HG02840 (cell line): ENCODE measurements at regions not wholly inside any gene's neighbourhood (a gene's known extent, or its start where the extent isn't known, plus 50 kb on each side); places are given as distances from the start of the nearest gene placed in this dataset.
"Not testable (repeated sequence)": the region's sequence is repeated elsewhere in the genome, so short reads cannot be mapped to it uniquely, and the experiment has no call there.

Source experiments
- ATAC-seq: cut with Tn5 transposase; IDR thresholded peaks from one replicate; pipeline ENCODE4 v1.9.1; 2021; ENCODE audit warnings: mild to moderate bottlenecking, moderate library complexity, moderate number of reproducible peaks; ENCODE audit not compliant: unreplicated experiment, low FRiP score

DNA sequence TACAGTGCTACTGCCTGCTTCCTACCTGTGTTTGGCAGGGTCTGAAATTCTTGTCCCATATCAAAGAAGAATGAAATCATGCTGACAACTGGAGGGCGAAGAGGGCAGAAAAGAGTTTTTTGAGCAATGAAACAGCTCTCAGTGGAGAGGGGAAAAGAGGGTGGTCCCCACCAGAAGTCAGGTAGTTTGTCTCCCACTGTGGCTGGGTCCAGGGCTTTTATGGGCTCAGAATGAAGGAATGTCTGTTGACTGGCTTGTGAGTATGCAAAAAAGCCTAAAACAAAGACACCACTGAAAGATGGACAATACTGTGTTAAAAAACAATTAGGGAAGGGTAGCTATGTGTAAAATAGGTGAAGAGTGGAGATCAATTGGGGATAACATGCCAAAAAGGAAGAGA is 115.0 kb downstream of the ADAM29 start:
- ATAC-seq = no peak

GRCh38 chr4:175034007-175034406 is 115.8 kb downstream of the ADAM29 start:
- ATAC-seq = no peak

DNA sequence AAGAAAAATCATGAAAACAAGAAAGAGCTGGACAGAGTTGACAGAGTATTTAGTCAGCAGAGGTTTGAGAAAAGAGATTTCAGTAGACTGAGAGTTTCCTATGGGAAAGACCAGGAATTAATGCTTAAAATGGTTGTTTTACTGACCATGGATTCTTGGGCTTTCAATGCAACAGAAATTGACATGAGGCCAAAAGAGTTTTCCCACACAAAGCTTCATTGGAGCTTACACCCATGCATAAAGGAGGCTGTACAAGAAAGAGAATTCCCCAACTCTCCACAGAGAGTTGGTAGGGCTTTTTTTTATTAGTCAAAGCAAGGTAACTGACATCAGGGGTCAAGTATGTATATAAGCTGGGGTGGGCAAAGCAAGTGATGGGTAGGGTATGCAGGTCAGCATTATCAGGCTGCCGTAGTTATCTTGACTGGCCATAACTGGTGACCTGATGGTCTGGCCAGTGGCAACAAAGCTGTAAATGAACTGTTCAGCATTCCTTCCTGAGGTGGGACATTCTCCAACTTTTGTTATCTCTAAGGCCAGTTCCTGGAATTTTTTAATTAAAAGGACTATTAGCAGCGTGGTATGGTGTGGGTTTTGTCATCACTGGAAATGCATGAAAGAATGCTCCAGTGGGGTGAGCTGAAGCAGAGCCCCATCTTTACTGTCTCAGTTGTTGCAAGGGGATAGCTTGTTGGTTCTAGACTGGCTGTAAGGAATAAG is 117.0 kb downstream of the ADAM29 start:
- ATAC-seq = no peak

DNA sequence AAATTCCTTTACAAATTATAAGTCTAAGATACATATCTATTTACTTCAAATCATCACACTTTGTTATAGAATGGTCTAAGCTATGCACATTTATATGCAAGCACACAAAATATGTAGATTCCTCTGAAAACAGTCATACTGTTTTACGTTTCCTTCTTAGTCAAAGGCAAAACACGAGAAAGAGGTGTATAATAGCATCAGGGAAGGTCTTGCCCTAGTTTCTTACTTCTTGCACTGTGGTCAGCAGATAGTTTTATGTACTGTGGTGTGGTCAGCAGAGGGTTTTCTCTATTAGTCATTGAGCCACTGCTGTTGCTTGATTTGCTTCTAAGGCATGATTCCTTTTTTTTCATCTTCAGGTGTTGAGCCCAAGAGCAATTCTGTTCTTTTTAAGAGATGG is 117.7 kb downstream of the ADAM29 start:
- no peak for ATAC-seq

DNA sequence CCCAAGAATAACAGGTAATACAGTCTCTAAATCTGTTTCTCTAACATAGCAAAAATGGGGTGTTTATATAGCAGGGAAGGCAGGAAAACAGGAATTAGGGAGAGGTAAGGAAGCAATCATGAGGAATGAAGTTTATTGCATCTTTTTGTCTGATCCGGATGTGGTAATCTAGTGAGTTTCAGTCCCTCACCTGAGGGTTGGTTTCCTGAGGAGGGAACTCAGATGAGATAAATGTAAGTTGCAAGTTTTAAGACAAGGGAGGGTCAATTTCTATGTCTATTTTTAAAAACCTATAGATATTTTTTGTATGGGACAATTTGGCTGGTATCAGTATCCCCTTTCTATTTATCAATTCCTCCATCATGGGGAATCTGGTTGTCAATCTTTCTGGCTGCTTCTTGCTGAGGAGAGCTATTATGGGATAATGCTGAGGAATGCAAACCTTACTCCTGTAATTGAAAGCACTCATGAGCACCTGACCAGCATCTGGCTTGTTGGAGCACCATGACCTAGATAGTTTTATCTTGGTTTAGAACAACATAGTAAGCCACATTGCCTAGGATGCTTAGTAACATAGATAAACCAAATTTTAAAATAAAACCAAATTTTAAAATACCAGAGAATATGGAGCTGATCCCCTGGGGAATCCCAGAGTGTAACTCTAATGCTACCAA is 130.1 kb downstream of the ADAM29 start:
- ATAC-seq = no peak

- no peak for ATAC-seq
Observed at GRCh38 chr4:175048906-175049305, 130.7 kb downstream of the ADAM29 start.

- ATAC-seq = no peak
Observed at GRCh38 chr4:175051974-175052373, 133.8 kb downstream of the ADAM29 start.

- ATAC-seq = no peak
Observed at GRCh38 chr4:175054980-175055379, 136.8 kb downstream of the ADAM29 start.

- no peak for ATAC-seq
Observed at GRCh38 chr4:175062183-175062592, 144.0 kb downstream of the ADAM29 start.

DNA sequence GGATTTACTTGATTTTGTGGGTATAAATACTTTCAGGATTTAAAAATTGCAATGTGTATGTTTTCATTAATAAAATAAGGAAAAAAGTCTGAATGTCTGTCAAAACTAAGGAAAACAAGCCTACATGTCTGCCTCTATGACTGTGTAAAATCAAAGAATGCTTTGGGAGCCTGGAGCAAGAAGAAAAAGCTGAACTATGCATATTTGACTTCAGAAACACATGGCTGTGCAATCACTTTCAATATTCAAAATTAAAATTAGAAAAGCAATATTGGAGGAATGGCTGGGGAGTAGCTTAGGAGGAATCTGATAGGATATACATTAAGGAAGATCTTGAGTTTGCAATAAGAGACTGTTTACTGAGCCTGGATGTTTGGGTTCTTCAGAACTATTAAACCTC is 147.1 kb downstream of the ADAM29 start:
- no peak for ATAC-seq

DNA sequence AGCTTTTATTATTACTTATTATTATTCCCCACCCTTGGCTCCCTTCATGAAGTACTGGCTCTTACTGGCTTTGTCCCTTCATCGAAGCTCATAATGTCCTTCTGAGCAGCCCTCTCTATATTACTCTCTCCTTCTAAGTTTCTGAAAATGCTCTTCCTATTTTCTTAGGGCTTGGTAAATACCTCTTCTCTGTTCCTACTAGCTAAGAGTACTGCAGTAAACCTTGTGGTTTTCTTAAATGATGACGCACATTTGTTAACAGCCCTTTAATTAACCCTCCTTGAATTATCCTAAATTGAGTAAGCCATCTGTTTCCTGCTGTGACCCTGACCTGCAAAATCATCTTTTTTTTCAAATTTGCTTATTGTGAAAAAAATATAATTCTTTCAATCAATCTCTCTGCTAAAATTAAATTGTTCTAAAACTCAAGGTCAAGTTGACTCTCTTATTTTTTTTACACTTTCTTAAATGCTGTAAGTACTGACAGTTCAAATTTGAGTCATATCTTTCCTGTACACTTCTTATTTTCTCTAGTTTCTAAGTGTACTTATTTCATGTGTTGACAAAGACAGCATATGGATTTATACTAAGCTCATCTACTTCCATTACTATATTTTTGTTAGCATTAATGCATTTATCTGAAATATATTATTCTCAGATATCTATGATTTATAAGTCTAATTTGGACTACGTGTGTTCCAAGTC is 148.9 kb downstream of the ADAM29 start:
- no peak for ATAC-seq

- no peak for ATAC-seq
Observed at GRCh38 chr4:175068266-175068665, 150.1 kb downstream of the ADAM29 start.

GRCh38 chr4:175070444-175070843 is 152.3 kb downstream of the ADAM29 start:
- ATAC-seq = no peak

DNA sequence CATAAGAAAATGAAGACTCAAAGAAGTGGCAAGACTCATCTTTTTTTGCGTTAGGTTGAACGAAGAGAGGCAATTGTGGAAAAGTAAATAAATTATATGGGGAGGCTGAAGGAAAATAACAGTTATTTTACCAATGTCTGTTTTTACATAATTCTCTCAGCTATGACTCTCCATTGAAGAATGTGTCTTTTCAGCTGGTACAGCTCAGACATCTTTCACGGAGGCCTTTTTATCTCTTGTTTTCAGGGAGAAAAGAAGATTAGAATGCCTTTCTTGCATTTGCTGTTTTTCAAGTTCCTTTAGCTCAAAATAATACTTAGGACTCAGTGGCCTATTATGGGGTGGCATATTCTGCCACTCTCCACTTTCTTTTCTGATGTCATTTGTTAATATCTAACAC is 153.0 kb downstream of the ADAM29 start:
- ATAC-seq = no peak

GRCh38 chr4:175087145-175087544 is 169.0 kb downstream of the ADAM29 start:
- no peak for ATAC-seq

DNA sequence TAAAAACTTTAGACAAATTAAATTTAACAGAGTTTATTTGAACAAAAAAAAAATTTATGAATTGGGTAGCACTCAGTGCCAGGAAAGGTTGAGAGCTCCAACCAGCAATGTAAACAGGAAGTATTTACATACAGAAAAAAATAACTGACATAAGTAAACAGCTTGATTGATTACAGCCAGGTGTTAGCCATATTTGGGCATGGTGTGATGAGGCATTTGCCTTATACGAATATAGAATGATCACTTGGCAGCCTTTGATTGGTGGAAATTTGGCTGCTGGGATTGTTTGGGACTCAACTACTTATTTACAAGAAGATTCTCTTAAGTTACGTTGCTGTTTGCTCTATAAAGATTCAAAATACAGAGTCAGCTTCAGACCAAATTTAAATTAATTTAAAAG is 172.0 kb downstream of the ADAM29 start:
- no peak for ATAC-seq

GRCh38 chr4:175091649-175092048 is 173.5 kb downstream of the ADAM29 start:
- ATAC-seq = no peak

DNA sequence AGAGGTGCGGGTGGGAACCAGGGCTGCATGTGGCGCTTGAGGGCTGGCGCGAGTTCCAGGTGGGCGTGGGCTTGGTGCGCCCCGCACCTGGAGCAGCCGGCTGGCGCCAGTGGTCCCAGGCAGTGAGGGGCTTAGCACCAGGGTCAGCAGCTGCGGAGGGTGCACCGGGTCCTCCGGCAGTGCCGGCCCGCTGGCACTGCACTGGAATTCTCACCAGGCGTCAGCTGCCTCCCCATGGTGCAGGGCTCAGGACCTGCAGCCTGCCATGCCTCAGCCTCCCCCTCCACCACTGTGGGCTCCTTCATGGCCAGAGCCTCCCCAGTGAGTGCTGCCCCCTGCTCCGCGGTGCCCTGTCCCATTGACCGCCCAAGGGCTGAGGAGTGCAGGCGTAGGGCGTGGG is 174.0 kb downstream of the ADAM29 start:
- ATAC-seq = no peak

DNA sequence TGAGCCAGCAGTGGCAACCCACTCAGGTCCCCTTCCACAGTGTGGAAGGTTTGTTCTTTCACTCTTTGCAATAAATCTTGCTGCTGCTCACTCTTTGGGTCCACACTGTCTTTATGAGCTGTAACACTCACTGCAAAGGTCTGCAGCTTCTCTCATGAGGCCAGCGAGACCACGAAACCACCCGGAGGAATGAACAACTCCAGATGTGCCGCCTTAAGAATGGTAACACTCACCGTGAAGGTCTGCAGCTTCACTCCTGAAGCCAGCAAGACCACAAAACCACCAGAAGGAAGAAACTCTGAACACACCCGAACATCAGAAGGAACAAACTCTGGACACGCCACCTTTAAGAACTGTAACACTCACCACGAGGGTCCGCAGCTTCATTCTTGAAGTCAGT is 174.9 kb downstream of the ADAM29 start:
- not testable (repeated sequence) for ATAC-seq

DNA sequence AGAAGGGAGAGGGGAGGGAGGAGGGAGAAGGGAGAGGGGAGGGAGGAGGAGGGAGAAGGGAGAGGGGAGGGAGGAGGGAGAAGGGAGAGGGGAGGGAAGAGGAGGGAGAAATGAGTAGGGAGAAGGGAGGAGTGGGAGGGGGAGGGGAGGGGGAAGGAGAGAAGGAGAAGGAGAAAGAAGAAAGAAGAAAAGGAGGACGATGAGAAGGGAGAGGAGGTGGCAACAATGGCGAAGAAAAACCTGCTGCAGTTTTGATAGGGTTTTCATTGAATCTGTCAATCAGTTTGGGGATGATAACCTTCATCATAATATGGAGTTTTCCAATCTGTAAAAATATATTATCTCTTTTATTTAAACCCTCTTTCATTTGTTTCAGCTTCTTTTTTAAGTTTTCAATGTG is 185.2 kb downstream of the ADAM29 start:
- ATAC-seq = no peak

GRCh38 chr4:175106301-175106700 is 188.1 kb downstream of the ADAM29 start:
- no peak for ATAC-seq

GRCh38 chr4:175109933-175110332 is 191.8 kb downstream of the ADAM29 start:
- ATAC-seq = no peak
